ENCODE measurements at regions not wholly inside any gene's neighbourhood (a gene's known extent, or its start where the extent isn't known, plus 50 kb on each side); places are given as distances from the start of the nearest gene placed in this dataset.
"Not testable (repeated sequence)": the region's sequence is repeated elsewhere in the genome, so short reads cannot be mapped to it uniquely, and the experiment has no call there.

GRCh38 chr13:111479412-111479811 is 159.0 kb downstream of the TEX29 start:
- no peak for DNase-seq

GRCh38 chr13:111480503-111480902 is 160.1 kb downstream of the TEX29 start:
- DNase-seq: no peak

GRCh38 chr13:111480976-111481375 is 160.5 kb downstream of the TEX29 start:
- DNase-seq: no peak

- DNase-seq: no peak
Measured at GRCh38 chr13:111482126-111482525, 161.7 kb downstream of the TEX29 start.

GRCh38 chr13:111482806-111483620 is 162.6 kb downstream of the TEX29 start:
- DNase-seq: no peak

- DNase-seq: no peak
Measured at GRCh38 chr13:111483621-111483987, 163.2 kb downstream of the TEX29 start.

GRCh38 chr13:111484141-111484925 is 163.9 kb downstream of the TEX29 start:
- no peak for DNase-seq

GRCh38 chr13:111484959-111485358 is 164.5 kb downstream of the TEX29 start:
- DNase-seq: no peak

GRCh38 chr13:111485491-111486250 is 165.2 kb downstream of the TEX29 start:
- no peak for DNase-seq

- DNase-seq: no peak
Measured at GRCh38 chr13:111486331-111486730, 165.9 kb downstream of the TEX29 start.

- no peak for DNase-seq
Measured at GRCh38 chr13:111486801-111487200, 166.4 kb downstream of the TEX29 start.

GRCh38 chr13:111488486-111489132 is 168.2 kb downstream of the TEX29 start:
- no peak for DNase-seq

GRCh38 chr13:111489301-111489700 is 168.9 kb downstream of the TEX29 start:
- no peak for DNase-seq

- DNase-seq: no peak
Measured at GRCh38 chr13:111490611-111491010, 170.2 kb downstream of the TEX29 start.

- DNase-seq: no peak
Measured at GRCh38 chr13:111491021-111491420, 170.6 kb downstream of the TEX29 start.

GRCh38 chr13:111491659-111492058 is 171.2 kb downstream of the TEX29 start:
- no peak for DNase-seq

GRCh38 chr13:111492341-111492950 is 172.0 kb downstream of the TEX29 start:
- no peak for DNase-seq

GRCh38 chr13:111492958-111493357 is 172.5 kb downstream of the TEX29 start:
- no peak for DNase-seq

- no peak for DNase-seq
Measured at GRCh38 chr13:111493468-111493867, 173.0 kb downstream of the TEX29 start.

GRCh38 chr13:111494641-111495040 is 174.2 kb downstream of the TEX29 start:
- DNase-seq: no peak

- DNase-seq: not testable (repeated sequence)
Measured at GRCh38 chr13:111501596-111502535, 181.4 kb downstream of the TEX29 start.
